Panc1 (cell line): ENCODE measurements at regions not wholly inside any gene's neighbourhood (a gene's known extent, or its start where the extent isn't known, plus 50 kb on each side); places are given as distances from the start of the nearest gene placed in this dataset.

Experiments
- POLR2AphosphoS5 ChIP-seq: IDR thresholded peaks from 2 replicates; pipeline ENCODE4 v1.6.1; 2012; ENCODE audit warnings: mild to moderate bottlenecking, low read depth, low read length, moderate library complexity
- SIN3A ChIP-seq: IDR thresholded peaks from 2 replicates; pipeline ENCODE4 v1.6.1; 2012; ENCODE audit warnings: low read depth, mild to moderate bottlenecking, low read length, moderate library complexity, borderline replicate concordance; ENCODE audit not compliant: insufficient read depth
- TCF7L2 ChIP-seq: IDR thresholded peaks from 2 replicates; pipeline ENCODE4 v1.6.1; 2011; ENCODE audit warnings: mild to moderate bottlenecking, low read depth, low read length, inconsistent platforms
- TF ChIP-seq, protein P1 (sequence below): fragments of 450-650 bp; IDR thresholded peaks from 2 replicates; pipeline ENCODE4 v1.5.1; 2017; ENCODE audit warnings: mild to moderate bottlenecking
- TF ChIP-seq, protein P2 (sequence below), 2 experiments: IDR thresholded peaks; 2 replicates each; pipeline ENCODE4 v1.6.1; 2011 to 2012; ENCODE audit warnings: low read depth in 2 of 2, control low read depth in 1 of 2, low read length in 1 of 2, mild to moderate bottlenecking in 1 of 2, moderate library complexity in 1 of 2; ENCODE audit not compliant: insufficient read depth in 1 of 2

GRCh38 chr5:164361986-164362385 is 856.6 kb downstream of the MAT2B start:
- TF ChIP-seq, protein P1, sequence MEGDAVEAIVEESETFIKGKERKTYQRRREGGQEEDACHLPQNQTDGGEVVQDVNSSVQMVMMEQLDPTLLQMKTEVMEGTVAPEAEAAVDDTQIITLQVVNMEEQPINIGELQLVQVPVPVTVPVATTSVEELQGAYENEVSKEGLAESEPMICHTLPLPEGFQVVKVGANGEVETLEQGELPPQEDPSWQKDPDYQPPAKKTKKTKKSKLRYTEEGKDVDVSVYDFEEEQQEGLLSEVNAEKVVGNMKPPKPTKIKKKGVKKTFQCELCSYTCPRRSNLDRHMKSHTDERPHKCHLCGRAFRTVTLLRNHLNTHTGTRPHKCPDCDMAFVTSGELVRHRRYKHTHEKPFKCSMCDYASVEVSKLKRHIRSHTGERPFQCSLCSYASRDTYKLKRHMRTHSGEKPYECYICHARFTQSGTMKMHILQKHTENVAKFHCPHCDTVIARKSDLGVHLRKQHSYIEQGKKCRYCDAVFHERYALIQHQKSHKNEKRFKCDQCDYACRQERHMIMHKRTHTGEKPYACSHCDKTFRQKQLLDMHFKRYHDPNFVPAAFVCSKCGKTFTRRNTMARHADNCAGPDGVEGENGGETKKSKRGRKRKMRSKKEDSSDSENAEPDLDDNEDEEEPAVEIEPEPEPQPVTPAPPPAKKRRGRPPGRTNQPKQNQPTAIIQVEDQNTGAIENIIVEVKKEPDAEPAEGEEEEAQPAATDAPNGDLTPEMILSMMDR: no peak
- TF ChIP-seq POLR2AphosphoS5 (no peak), SIN3A (no peak), TCF7L2 (no peak)
- TF ChIP-seq, protein P2, sequence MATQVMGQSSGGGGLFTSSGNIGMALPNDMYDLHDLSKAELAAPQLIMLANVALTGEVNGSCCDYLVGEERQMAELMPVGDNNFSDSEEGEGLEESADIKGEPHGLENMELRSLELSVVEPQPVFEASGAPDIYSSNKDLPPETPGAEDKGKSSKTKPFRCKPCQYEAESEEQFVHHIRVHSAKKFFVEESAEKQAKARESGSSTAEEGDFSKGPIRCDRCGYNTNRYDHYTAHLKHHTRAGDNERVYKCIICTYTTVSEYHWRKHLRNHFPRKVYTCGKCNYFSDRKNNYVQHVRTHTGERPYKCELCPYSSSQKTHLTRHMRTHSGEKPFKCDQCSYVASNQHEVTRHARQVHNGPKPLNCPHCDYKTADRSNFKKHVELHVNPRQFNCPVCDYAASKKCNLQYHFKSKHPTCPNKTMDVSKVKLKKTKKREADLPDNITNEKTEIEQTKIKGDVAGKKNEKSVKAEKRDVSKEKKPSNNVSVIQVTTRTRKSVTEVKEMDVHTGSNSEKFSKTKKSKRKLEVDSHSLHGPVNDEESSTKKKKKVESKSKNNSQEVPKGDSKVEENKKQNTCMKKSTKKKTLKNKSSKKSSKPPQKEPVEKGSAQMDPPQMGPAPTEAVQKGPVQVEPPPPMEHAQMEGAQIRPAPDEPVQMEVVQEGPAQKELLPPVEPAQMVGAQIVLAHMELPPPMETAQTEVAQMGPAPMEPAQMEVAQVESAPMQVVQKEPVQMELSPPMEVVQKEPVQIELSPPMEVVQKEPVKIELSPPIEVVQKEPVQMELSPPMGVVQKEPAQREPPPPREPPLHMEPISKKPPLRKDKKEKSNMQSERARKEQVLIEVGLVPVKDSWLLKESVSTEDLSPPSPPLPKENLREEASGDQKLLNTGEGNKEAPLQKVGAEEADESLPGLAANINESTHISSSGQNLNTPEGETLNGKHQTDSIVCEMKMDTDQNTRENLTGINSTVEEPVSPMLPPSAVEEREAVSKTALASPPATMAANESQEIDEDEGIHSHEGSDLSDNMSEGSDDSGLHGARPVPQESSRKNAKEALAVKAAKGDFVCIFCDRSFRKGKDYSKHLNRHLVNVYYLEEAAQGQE (IDR thresholded peaks at IDR 0.05; ENCODE audit: insufficient read depth in 1 of 2, low read depth in 2 of 2, low read length in 1 of 2): no peak
